WERI-Rb-1 (cell line): ENCODE measurements at regions not wholly inside any gene's neighbourhood (a gene's known extent, or its start where the extent isn't known, plus 50 kb on each side); places are given as distances from the start of the nearest gene placed in this dataset.

Source experiments
- DNase-seq: peaks from one replicate; pipeline ENCODE4 v3.0.0-alpha.2; 2020
- H3K27ac ChIP-seq: fragments of 250-450 bp; sonication (Bioruptor Pico); 2 replicates; pipeline ENCODE4 v1.5.1; 2020; ENCODE audit warnings: mild to moderate bottlenecking, moderate library complexity
- H3K27me3 ChIP-seq: fragments of 250-450 bp; sonication (Bioruptor Pico); 2 replicates; pipeline ENCODE4 v1.5.1; 2021; ENCODE audit warnings: mild to moderate bottlenecking, low read depth, moderate library complexity; ENCODE audit not compliant: insufficient read depth, severe bottlenecking
- H3K36me3 ChIP-seq: fragments of 250-450 bp; sonication (Bioruptor Pico); 2 replicates; pipeline ENCODE4 v1.5.1; 2020; ENCODE audit warnings: mild to moderate bottlenecking, moderate library complexity
- H3K4me3 ChIP-seq: 2 replicates; pipeline ENCODE4 v1.5.1; 2011; ENCODE audit warnings: low read depth, mild to moderate bottlenecking, control low read depth, low read length
- H3K9me3 ChIP-seq: fragments of 250-450 bp; sonication (Bioruptor Pico); 2 replicates; pipeline ENCODE4 v1.5.1; 2021; ENCODE audit warnings: mild to moderate bottlenecking, moderate library complexity; ENCODE audit not compliant: severe bottlenecking
- CTCF ChIP-seq: IDR thresholded peaks from 2 replicates; pipeline ENCODE4 v1.5.1; 2011; ENCODE audit warnings: low read depth, mild to moderate bottlenecking, control low read depth, inconsistent platforms, low read length

GRCh38 chr3:182628531-182628930 is 164.8 kb upstream of the ATP11B start:
- no peak overlapping the region for H3K4me3 ChIP-seq
- no peaks in the 10 kb centered on the region for H3K36me3 ChIP-seq
- peaks cover 60% of the 10 kb centered on the region for H3K27me3 ChIP-seq
- DNase-seq, result no peak
- TF ChIP-seq CTCF, result no peak
- H3K9me3 ChIP-seq, result no peaks in the 10 kb centered on the region
- no peak overlapping the region for H3K27ac ChIP-seq

- DNase-seq, result no peak
- H3K36me3 ChIP-seq, result no peaks in the 10 kb centered on the region
- H3K4me3 ChIP-seq, result no peak overlapping the region
- H3K27me3 ChIP-seq, result peaks cover 64% of the 10 kb centered on the region
- no peaks in the 10 kb centered on the region for H3K9me3 ChIP-seq
- no peak overlapping the region for H3K27ac ChIP-seq
- no peak for TF ChIP-seq CTCF
Measured at GRCh38 chr3:182629521-182629920, 163.8 kb upstream of the ATP11B start.

DNA sequence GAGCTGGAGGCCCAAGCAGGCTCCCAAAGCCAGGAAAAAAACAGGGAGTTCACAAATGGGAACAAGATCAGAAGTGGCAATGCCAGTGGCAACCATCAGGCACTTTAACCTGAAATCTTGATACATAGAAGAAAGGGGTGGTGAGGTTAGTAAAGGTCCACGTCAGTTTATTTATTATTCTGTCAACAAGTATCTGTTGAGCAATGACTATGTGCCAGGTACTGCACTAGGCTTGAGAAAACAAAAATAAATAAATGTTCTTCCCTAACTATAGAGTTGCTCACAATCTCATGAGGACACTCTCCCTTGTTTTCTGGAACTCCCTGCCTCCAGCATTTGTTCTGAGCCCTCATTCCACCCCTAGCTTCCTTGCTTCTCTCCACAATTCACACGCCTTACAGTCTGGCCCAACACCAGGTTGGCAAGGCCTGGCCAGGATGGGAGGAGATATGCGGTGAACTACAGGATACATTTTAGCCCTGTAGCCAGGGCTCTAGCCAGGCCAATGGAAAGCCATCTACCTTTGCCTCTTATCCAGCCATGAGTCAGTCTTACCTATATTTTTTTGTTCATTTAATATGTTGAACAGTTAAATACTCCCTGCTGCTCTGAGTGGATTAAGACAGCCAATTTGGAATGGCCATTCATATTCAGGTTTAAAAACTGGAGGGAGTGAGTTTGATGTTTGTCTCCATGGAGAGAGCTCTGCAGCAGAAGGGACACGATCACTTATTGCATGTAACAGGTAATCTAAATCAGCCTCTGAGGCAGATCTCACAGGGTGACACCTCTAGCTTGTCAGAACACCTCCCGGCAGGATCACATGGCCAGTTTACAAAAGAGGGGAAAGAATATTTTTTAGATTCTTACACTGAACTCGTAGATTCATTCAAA is 161.9 kb upstream of the ATP11B start:
- peaks cover 66% of the 10 kb centered on the region for H3K27me3 ChIP-seq
- no peak for TF ChIP-seq CTCF

GRCh38 chr3:182632077-182632393 is 161.3 kb upstream of the ATP11B start:
- no peaks in the 10 kb centered on the region for H3K9me3 ChIP-seq
- no peaks in the 10 kb centered on the region for H3K36me3 ChIP-seq
- no peak overlapping the region for H3K27ac ChIP-seq
- no peak for DNase-seq
- TF ChIP-seq CTCF, result no peak
- no peak overlapping the region for H3K4me3 ChIP-seq
- H3K27me3 ChIP-seq, result peaks cover 65% of the 10 kb centered on the region

More for the DNA sequence above, 161.9 kb upstream of the ATP11B start:
- Histone ChIP-seq H3K27ac (no peak overlapping the region), H3K36me3 (no peaks in the 10 kb centered on the region), H3K9me3 (no peaks in the 10 kb centered on the region), H3K4me3 (no peak overlapping the region)
- DNase-seq, result no peak

- TF ChIP-seq CTCF, result no peak
Measured at GRCh38 chr3:182633186-182633585, 160.1 kb upstream of the ATP11B start.

GRCh38 chr3:182636646-182637045 is 156.7 kb upstream of the ATP11B start:
- TF ChIP-seq CTCF, result no peak
- no peak overlapping the region for H3K4me3 ChIP-seq
- H3K36me3 ChIP-seq, result no peaks in the 10 kb centered on the region
- no peak overlapping the region for H3K27ac ChIP-seq
- H3K27me3 ChIP-seq, result peaks cover 72% of the 10 kb centered on the region
- H3K9me3 ChIP-seq, result peaks cover 7% of the 10 kb centered on the region
- DNase-seq, result no peak

More at GRCh38 chr3:182633186-182633585, 160.1 kb upstream of the ATP11B start:
- Histone ChIP-seq H3K27me3 (peaks cover 66% of the 10 kb centered on the region), H3K27ac (no peak overlapping the region), H3K4me3 (no peak overlapping the region), H3K36me3 (no peaks in the 10 kb centered on the region), H3K9me3 (no peaks in the 10 kb centered on the region)
- no peak for DNase-seq
